HG03103 (cell line): ENCODE measurements at regions not wholly inside any gene's neighbourhood (a gene's known extent, or its start where the extent isn't known, plus 50 kb on each side); places are given as distances from the start of the nearest gene placed in this dataset.
"Not testable (repeated sequence)": the region's sequence is repeated elsewhere in the genome, so short reads cannot be mapped to it uniquely, and the experiment has no call there.

Source experiments
- ATAC-seq: cut with Tn5 transposase; IDR thresholded peaks from one replicate; pipeline ENCODE4 v1.9.1; 2021; ENCODE audit warnings: low read depth; ENCODE audit not compliant: unreplicated experiment

- no peak for ATAC-seq
Measured at GRCh38 chr4:110424144-110424543, 51.8 kb upstream of the ENPEP start.

DNA sequence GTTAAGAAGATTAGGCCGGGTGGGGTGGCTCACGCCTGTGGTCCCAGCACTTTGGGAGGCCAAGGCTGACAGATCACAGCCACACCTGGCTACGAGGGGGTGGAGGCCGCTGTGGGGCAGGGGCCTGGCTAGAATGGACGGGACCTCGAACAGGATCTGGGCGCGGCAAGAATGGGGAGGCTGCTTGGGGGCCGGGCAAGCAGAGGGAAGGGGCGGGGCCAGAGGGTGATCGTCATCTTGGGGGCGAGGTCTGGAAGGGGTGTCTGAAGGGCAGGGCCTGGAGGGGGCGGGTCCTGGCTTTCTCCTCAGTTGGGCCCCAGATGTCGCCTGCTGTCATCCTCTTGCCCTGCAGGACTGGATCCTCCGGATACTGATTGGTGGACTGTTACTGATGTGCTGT, 57.3 kb upstream of the ENPEP start:
- ATAC-seq = no peak

GRCh38 chr4:110417136-110417535, 58.8 kb upstream of the ENPEP start:
- ATAC-seq = no peak

DNA sequence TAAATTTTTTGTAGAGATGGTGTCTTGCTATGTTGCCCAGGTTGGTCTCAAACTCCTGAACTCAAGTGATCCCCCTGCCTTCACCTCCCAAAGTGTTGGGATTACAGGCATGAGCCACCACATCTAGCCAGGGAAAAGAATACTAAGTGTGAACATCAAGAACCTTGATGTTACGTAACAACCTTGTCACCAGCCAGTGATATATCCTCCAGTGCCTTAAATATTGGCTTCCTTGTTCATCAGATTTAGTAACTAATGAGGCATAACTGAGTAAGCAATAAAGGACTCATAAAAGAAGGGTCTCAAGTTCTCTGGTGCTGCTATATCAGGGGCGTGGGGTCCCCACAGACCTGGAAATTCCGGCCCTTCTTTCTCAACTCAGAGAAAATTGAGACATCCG, 60.5 kb upstream of the ENPEP start:
- no peak for ATAC-seq

DNA sequence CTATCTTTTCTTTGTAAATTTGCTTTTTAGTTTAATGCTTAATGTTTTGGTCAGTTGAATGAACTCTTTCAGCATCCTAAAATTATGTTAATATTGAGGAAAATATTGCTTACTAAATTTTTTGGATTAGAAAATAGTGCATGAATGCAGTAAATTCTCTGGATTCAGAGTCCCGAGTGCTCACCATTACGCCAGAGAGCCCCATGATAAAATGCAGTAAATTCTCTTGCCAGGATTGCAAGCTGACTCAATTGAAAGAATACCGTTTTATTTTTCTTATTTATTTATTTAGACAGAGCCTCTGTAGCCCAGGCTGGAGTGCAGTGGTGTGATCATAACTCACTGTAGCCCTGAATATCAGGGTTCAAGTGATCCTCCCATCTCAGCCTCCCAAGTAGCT, 60.9 kb upstream of the ENPEP start:
- ATAC-seq = no peak

DNA sequence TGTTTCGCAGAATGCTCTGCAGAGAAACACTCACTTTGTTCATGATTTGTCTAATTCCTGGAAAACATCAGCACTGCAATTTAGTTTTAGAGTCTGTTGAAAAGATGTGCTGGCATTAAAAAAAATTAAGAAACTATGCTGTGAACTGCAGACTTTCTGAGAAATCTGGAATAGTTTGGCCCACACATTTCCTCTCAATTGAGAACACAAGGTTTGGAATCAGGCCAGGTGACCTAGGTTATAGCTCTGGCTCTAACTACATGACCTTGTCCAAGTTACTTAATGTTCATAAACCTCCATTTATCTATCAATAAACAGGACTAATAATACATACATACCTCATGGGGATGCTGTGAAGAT, 61.4 kb upstream of the ENPEP start:
- ATAC-seq = no peak

- not testable (repeated sequence) for ATAC-seq
Measured at GRCh38 chr4:110413807-110414560, 62.0 kb upstream of the ENPEP start.

- no peak for ATAC-seq
Measured at GRCh38 chr4:110412354-110413065, 63.4 kb upstream of the ENPEP start.

DNA sequence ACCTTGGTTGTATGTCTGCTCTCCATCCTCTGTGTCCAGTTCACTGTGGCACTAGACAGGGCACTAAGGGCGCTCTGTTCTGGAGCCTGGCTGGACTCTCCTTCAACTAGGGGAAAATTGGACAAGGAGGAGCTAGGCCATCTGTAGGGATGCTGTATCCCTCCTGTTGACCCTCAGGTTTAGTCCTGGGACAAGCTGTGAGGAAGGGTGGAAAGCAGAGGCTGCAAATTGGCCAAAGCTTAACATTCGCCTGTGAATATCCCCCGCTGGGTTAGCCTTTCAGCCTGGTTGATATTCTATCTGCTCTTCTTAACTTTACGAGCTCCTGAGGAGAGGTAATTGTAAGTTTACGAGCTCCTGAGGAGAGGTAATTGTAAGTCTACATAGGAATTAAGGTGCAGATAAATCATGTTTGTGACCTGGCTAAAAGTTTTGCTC, 64.4 kb upstream of the ENPEP start:
- no peak for ATAC-seq

DNA sequence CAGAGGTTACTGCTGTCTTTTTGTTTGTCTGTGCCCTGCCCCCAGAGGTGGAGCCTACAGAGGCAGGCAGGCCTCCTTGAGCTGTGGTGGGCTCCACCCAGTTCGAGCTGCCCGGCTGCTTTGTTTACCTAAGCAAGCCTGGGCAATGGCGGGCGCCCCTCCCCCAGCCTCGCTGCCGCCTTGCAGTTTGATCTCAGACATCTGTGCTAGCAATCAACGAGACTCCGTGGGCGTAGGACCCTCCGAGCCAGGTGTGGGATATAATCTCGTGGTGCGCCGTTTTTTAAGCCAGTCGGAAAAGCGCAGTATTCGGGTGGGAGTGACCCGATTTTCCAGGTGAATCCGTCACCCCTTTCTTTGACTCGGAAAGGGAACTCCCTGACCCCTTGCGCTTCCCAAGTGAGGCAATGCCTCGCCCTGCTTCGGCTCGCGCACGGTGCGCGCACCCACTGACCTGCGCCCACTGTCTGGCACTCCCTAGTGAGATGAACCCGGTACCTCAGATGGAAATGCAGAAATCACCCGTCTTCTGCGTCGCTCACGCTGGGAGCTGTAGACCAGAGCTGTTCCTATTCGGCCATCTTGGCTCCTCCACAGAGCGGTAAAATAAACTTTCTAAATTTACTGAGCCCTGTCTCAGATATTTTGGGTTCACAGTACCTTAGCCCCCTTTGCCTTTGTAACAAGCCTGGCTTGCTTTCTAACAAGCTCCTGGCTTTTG, 64.9 kb upstream of the ENPEP start:
- not testable (repeated sequence) for ATAC-seq

GRCh38 chr4:110400086-110400485, 75.9 kb upstream of the ENPEP start:
- no peak for ATAC-seq

GRCh38 chr4:110399046-110399445, 76.9 kb upstream of the ENPEP start:
- ATAC-seq = not testable (repeated sequence)

- no peak for ATAC-seq
Measured at GRCh38 chr4:110396963-110397362, 79.0 kb upstream of the ENPEP start.

DNA sequence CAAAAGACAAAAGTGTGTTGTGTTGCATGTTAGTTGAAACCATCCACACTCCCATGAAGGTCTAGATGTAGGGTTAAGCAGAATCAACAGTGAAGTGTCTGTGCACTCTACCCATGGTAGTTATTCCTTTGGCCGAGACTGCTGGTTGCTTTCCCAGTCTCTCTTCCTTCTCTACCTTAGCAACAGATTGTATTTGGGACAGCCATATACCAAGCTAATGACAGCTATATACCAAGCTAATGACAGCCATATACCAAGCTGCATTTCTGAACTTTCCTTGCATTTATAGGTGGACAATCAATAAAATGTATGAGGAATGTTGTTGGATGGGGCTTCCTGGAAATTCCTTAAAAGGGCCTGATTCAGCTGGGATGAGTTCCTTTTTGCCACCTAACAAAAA, 80.5 kb upstream of the ENPEP start:
- no peak for ATAC-seq

- no peak for ATAC-seq
Measured at GRCh38 chr4:110394871-110395270, 81.1 kb upstream of the ENPEP start.

- no peak for ATAC-seq
Measured at GRCh38 chr4:110381784-110382183, 94.2 kb upstream of the ENPEP start.

DNA sequence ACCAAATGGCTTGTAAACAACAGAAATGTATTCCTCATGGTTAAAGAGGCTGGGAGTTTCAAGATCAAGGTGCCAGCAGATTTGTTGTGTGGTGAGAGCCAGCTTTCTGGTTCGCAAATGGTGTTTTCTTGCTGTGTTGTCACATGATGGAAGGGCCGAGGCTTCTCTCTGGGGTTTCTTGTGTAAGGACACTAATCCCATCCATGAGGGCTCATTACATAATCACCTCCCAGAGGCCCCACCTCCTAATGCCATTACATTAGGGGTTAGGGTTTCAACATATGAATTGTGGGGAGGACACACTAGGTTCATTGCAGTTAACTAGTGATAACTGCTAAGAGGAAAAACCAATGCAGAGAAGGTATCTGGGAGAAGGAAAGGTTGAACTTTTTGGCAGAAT, 103.5 kb upstream of the ENPEP start:
- no peak for ATAC-seq

DNA sequence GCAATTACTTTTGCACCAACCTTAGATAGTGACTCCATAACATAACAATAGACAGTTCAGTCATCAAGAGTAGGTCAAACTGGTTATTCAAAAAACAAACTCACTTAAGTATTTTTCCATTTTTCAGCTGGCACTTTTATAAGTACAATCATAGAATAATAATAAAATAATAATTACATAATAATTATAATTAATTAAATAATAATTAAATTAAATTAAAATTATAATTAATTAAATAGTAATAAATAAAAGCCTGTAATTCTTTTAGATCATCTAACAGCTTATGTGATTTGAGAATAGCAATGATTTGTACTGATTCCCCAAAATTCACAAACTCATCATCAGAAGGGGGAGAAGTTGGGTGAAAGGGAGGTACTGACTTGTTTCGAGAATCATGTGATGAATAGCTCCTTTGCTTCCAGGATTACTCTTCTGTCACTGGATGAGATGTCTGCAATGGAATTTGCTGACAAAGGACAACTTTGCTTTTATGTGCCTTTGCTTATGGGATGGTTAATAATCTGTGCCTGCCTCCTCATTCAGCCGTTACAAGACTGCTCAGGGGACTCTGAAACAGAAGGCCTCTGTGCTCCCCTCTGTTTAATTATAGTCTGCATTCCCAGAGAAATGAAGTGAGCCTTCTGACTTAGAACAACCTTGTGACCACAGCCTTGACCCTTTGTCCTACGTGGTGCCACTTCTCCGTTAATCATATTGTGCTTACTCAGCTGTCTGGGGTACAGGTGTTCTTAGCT, 104.8 kb upstream of the ENPEP start:
- no peak for ATAC-seq

DNA sequence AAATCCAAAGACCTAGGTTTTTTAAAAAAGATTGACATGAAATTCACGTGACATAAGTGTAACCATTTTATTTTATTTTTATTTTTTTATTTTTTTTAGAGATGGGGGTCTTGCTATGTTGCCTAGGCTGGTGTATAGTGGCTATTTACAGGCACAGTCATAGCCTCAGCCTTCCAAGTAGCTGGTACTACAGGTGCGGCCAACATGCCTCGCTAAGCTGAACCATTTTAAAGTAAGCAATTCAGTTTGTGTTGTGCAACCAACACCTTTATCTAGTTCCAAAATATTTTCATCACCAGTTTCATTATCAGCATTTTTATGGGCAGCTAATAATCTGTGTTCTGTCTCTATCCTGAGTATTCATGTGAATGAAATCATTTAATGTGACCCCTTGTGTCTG, 107.5 kb upstream of the ENPEP start:
- no peak for ATAC-seq

GRCh38 chr4:110367156-110367555, 108.8 kb upstream of the ENPEP start:
- ATAC-seq = no peak

- ATAC-seq = no peak
Measured at GRCh38 chr4:110365761-110366160, 110.2 kb upstream of the ENPEP start.
